Colonic mucosa (tissue), 4 donors: ENCODE measurements at regions not wholly inside any gene's neighbourhood (a gene's known extent, or its start where the extent isn't known, plus 50 kb on each side); places are given as distances from the start of the nearest gene placed in this dataset.

ENCODE experiments used
- DNase-seq: peaks from one replicate; pipeline ENCODE4 v3.0.0-alpha.2; 2020
- H3K27ac ChIP-seq: fragments of 200-600 bp; one replicate; pipeline ENCODE4 v1.8.0; 2021
- H3K27me3 ChIP-seq: fragments of 200-600 bp; one replicate; pipeline ENCODE4 v1.8.0; 2021
- H3K36me3 ChIP-seq: fragments of 200-600 bp; one replicate; pipeline ENCODE4 v1.8.0; 2021
- H3K4me1 ChIP-seq: fragments of 200-600 bp; one replicate; pipeline ENCODE4 v1.8.0; 2021; ENCODE audit warnings: mild to moderate bottlenecking
- H3K4me3 ChIP-seq: fragments of 200-600 bp; one replicate; pipeline ENCODE4 v1.8.0; 2021
- H3K9ac ChIP-seq, 2 donors: one replicate each; pipeline ENCODE4 v1.7.0; 2013; ENCODE audit warnings: control low read depth in 2 of 2, low read depth in 2 of 2, low read length in 2 of 2
- H3K9me3 ChIP-seq: fragments of 200-600 bp; one replicate; pipeline ENCODE4 v1.8.0; 2021
- intact Hi-C: fragments of 100-400 bp; cut with DNase I; formaldehyde crosslinking; loops from one replicate; pipeline ENCODE4 v1.14.1; 2022
- TF ChIP-seq, protein P1 (sequence below): fragments of 200-600 bp; IDR thresholded peaks from one replicate; pipeline ENCODE4 v1.8.0; 2022; ENCODE audit warnings: antibody characterized with exemption, mild to moderate bottlenecking
- donor health status: healthy.
- donor health status: DM: no; HTN: no; CAD: no.
- donor health status: DM: no; HTN: no; CAD: no.

DNA sequence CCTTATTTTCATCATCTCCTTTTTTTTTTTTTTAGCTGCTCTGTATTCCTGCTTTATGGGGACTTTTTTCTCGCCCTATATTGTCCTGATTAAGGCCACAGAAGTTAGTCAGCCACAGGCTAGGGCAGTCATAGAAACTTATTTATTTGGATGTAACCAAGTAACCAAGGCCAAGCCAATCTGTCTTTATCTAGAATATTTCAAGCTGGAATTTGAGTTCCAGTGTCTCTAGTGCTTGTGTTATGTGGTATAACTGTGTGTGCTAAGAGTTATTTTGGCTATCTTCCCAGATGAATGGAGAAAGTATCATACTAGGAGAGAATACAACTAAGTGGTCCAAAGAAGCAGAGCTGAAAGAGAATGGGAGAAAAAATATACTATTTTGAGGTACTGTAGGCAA lies 751.5 kb downstream of the CBLN4 start:
- intact Hi-C loops = no loop called here
- H3K4me3 ChIP-seq = no peak overlapping the region
- DNase-seq = no peak
- no peaks in the 10 kb centered on the region for H3K9me3 ChIP-seq
- no peaks in the 10 kb centered on the region for H3K4me1 ChIP-seq
- no peak overlapping the region for H3K27ac ChIP-seq
- TF ChIP-seq, protein P1, sequence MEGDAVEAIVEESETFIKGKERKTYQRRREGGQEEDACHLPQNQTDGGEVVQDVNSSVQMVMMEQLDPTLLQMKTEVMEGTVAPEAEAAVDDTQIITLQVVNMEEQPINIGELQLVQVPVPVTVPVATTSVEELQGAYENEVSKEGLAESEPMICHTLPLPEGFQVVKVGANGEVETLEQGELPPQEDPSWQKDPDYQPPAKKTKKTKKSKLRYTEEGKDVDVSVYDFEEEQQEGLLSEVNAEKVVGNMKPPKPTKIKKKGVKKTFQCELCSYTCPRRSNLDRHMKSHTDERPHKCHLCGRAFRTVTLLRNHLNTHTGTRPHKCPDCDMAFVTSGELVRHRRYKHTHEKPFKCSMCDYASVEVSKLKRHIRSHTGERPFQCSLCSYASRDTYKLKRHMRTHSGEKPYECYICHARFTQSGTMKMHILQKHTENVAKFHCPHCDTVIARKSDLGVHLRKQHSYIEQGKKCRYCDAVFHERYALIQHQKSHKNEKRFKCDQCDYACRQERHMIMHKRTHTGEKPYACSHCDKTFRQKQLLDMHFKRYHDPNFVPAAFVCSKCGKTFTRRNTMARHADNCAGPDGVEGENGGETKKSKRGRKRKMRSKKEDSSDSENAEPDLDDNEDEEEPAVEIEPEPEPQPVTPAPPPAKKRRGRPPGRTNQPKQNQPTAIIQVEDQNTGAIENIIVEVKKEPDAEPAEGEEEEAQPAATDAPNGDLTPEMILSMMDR = no peak
- no peak overlapping the region for H3K9ac ChIP-seq
- H3K36me3 ChIP-seq = no peaks in the 10 kb centered on the region
- no peaks in the 10 kb centered on the region for H3K27me3 ChIP-seq

DNA sequence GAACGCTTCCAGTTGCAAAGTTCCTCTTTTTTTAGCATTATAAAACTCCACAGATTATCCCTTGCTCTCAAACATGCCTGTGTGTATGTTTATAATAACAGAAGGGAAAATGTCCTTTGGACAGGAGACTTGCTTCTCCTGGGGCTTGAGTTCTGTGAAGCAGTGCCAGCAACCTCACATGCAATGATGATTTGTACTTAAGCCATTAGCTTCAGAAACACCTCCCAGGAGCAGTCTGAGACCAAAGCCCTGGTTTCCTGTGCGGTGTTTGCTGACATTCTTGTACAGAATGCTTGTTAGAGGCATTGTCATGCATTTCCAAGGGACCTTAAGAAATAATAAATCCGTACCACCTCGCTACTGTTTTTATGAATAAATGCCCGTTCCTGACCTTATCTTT lies 752.8 kb downstream of the CBLN4 start:
- Histone ChIP-seq H3K27me3 (no peaks in the 10 kb centered on the region), H3K9me3 (no peaks in the 10 kb centered on the region), H3K36me3 (no peaks in the 10 kb centered on the region), H3K4me3 (no peak overlapping the region), H3K27ac (no peak overlapping the region), H3K9ac (no peak overlapping the region), H3K4me1 (no peaks in the 10 kb centered on the region)
- no peak for DNase-seq
- intact Hi-C loops = no loop called here
- TF ChIP-seq, protein P1 = no peak

DNA sequence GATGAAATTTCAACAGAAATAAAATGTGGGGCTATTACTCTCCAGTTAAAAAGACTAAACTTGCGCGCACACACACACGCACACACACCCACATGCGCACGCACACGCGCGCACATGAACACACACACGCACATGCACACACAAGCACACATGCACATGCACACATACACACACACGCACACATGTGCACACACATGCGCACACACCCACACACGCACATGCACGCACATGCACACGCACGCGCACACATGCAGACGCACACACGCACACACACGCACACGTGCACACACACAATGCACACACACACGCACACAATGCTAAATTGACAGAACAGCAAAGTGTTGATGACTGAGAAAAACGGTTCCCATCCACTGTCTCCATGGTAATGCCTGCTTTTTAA lies 754.1 kb downstream of the CBLN4 start:
- no peak overlapping the region for H3K4me3 ChIP-seq
- TF ChIP-seq, protein P1 = no peak
- H3K4me1 ChIP-seq = no peaks in the 10 kb centered on the region
- H3K9me3 ChIP-seq = no peaks in the 10 kb centered on the region
- intact Hi-C loops = no loop called here
- no peak for DNase-seq
- no peak overlapping the region for H3K27ac ChIP-seq
- H3K9ac ChIP-seq = no peak overlapping the region
- no peaks in the 10 kb centered on the region for H3K36me3 ChIP-seq
- no peaks in the 10 kb centered on the region for H3K27me3 ChIP-seq

DNA sequence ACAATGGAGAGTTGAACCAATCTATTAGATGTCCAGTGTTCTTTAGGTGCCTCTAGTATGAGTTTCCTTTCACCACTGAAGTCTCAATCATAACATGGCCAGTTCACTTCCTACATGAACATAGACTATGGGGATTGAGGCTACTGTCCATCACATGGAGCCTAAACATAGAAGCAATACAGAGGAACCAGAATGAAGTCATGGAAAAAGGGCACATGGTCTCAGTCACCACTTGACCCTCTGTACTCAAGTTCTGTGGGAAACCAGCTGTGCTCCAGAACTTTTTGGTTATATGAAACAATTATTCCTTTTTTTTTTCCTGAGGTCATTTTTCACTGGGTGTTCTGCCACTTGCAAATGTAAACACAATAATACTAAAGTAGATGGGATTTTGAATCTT lies 762.5 kb downstream of the CBLN4 start:
- Histone ChIP-seq H3K36me3 (no peaks in the 10 kb centered on the region), H3K27ac (no peak overlapping the region), H3K4me1 (no peaks in the 10 kb centered on the region), H3K9ac (no peak overlapping the region), H3K9me3 (no peaks in the 10 kb centered on the region), H3K27me3 (no peaks in the 10 kb centered on the region), H3K4me3 (no peak overlapping the region)
- TF ChIP-seq, protein P1 = no peak
- DNase-seq = no peak
- intact Hi-C loops = no loop called here

DNA sequence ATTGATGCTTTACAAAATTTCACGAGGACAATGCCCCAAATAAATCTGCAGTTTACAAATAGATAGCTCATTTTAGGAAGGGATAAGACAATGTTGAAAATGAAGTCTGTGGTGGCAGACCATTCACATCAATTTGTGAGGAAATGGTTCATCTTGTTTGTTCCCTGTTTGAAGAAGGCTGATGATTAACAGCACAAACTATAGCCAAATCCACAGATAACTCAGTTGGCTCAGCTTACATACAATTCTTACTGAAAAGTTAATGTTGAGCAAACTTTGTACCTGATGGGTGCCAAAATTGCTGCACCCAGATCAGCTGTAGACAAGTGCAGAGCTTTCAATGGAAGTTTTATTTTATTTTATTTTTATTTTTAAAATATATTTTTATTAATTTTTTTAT lies 763.9 kb downstream of the DOK5 start:
- DNase-seq = no peak
- no peak overlapping the region for H3K9ac ChIP-seq
- H3K27ac ChIP-seq = no peak overlapping the region
- intact Hi-C loops = no loop called here
- TF ChIP-seq, protein P1 = no peak
- no peaks in the 10 kb centered on the region for H3K36me3 ChIP-seq
- no peaks in the 10 kb centered on the region for H3K4me1 ChIP-seq
- H3K27me3 ChIP-seq = no peaks in the 10 kb centered on the region
- H3K9me3 ChIP-seq = no peaks in the 10 kb centered on the region
- no peak overlapping the region for H3K4me3 ChIP-seq

DNA sequence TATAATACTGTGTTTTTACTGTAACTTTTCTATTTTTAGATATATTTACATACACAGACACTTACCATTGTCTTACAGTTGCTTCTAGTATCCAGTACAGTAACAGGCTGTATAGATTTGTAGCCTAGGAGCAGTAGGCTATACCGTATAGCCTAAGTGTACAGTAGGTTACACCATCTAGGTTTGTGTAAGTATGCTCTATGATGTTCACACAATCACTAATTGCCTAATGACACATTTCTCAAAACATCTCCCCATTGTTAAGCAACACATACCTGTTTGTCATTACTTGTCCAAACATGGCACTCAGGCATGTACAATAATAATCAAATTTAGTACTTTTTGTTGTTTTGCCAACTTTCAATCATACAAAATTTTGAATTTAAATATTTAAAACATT lies 757.3 kb downstream of the DOK5 start:
- H3K9ac ChIP-seq = no peak overlapping the region
- H3K4me1 ChIP-seq = no peaks in the 10 kb centered on the region
- H3K36me3 ChIP-seq = no peaks in the 10 kb centered on the region
- H3K27me3 ChIP-seq = no peaks in the 10 kb centered on the region
- no peak for DNase-seq
- no peak overlapping the region for H3K27ac ChIP-seq
- no peaks in the 10 kb centered on the region for H3K9me3 ChIP-seq
- no peak overlapping the region for H3K4me3 ChIP-seq
- TF ChIP-seq, protein P1 = no peak
- intact Hi-C loops = no loop called here
